Activated CD4-positive, alpha-beta memory T cell treated with anti-CD3 and anti-CD28 coated beads, Interleukin-2, amount 10 ng/mL, durations not matched to agents 7 days and 5 days (primary cell): ENCODE measurements at regions not wholly inside any gene's neighbourhood (a gene's known extent, or its start where the extent isn't known, plus 50 kb on each side); places are given as distances from the start of the nearest gene placed in this dataset.

Experiments
- CTCF ChIA-PET: fragments of 350-600 bp; sonication (Branson Sonifier 250); formaldehyde crosslinking; loops from one replicate; lab custom pipeline; 2021; ENCODE audit warnings: antibody characterized with exemption, inconsistent platforms; lab: Charles Lee
- POLR2A ChIA-PET: fragments of 350-600 bp; sonication (Branson Sonifier 250); formaldehyde crosslinking; loops from one replicate; lab custom pipeline; 2021; ENCODE audit warnings: antibody characterized with exemption; lab: Charles Lee
- DNase-seq: peaks from one replicate; pipeline ENCODE4 v3.0.0-alpha.2; 2020
- H3K27ac Mint-ChIP-seq: one replicate; pipeline ENCODE4 v1.8.0; 2021; ENCODE audit warnings: mild to moderate bottlenecking, mixed read lengths
- H3K27me3 Mint-ChIP-seq: one replicate; pipeline ENCODE4 v1.8.0; 2021; ENCODE audit warnings: mixed read lengths
- H3K36me3 Mint-ChIP-seq: one replicate; pipeline ENCODE4 v1.8.0; 2021; ENCODE audit warnings: low read depth, mixed read lengths
- H3K4me1 Mint-ChIP-seq: one replicate; pipeline ENCODE4 v1.8.0; 2021; ENCODE audit warnings: mixed read lengths
- H3K4me3 Mint-ChIP-seq: one replicate; pipeline ENCODE4 v1.8.0; 2021; ENCODE audit warnings: mild to moderate bottlenecking, mixed read lengths
- H3K9me3 Mint-ChIP-seq: one replicate; pipeline ENCODE4 v1.8.0; 2021; ENCODE audit warnings: mixed read lengths

GRCh38 chr5:88954511-88954910 is 71.5 kb upstream of the MEF2C start:
- ChIA-PET POLR2A (no interaction called here), CTCF (no interaction called here)
- no peak for DNase-seq
- no peaks in the 10 kb centered on the region for H3K36me3 Mint-ChIP-seq
- no peaks in the 10 kb centered on the region for H3K4me1 Mint-ChIP-seq
- H3K9me3 Mint-ChIP-seq: no peaks in the 10 kb centered on the region
- H3K27me3 Mint-ChIP-seq: no peaks in the 10 kb centered on the region
- no peak overlapping the region for H3K4me3 Mint-ChIP-seq
- H3K27ac Mint-ChIP-seq: no peak overlapping the region

GRCh38 chr5:88952996-88953643 is 70.1 kb upstream of the MEF2C start:
- H3K4me1 Mint-ChIP-seq: no peaks in the 10 kb centered on the region
- H3K4me3 Mint-ChIP-seq: no peak overlapping the region
- H3K36me3 Mint-ChIP-seq: no peaks in the 10 kb centered on the region
- ChIA-PET CTCF (no interaction called here), POLR2A (no interaction called here)
- no peak overlapping the region for H3K27ac Mint-ChIP-seq
- DNase-seq: no peak
- no peaks in the 10 kb centered on the region for H3K27me3 Mint-ChIP-seq
- no peaks in the 10 kb centered on the region for H3K9me3 Mint-ChIP-seq

GRCh38 chr5:88952344-88952743 is 69.4 kb upstream of the MEF2C start:
- no peaks in the 10 kb centered on the region for H3K4me1 Mint-ChIP-seq

GRCh38 chr5:88951457-88951856 is 68.5 kb upstream of the MEF2C start:
- no peaks in the 10 kb centered on the region for H3K36me3 Mint-ChIP-seq
- DNase-seq: no peak
- no peaks in the 10 kb centered on the region for H3K27me3 Mint-ChIP-seq
- no peaks in the 10 kb centered on the region for H3K4me1 Mint-ChIP-seq
- no peaks in the 10 kb centered on the region for H3K9me3 Mint-ChIP-seq
- POLR2A ChIA-PET: interaction anchor here (0.6 kb wide), 1 partner anchor 74 kb away, joined by 4 read pairs; no protein-coding TSS in a partner anchor
- no peak overlapping the region for H3K27ac Mint-ChIP-seq
- CTCF ChIA-PET: no interaction called here
- H3K4me3 Mint-ChIP-seq: no peak overlapping the region

More at GRCh38 chr5:88952344-88952743, 69.4 kb upstream of the MEF2C start:
- Mint-ChIP-seq H3K27me3 (no peaks in the 10 kb centered on the region), H3K36me3 (no peaks in the 10 kb centered on the region), H3K27ac (no peak overlapping the region), H3K9me3 (no peaks in the 10 kb centered on the region), H3K4me3 (no peak overlapping the region)
- POLR2A ChIA-PET: no interaction called here
- CTCF ChIA-PET: no interaction called here
- DNase-seq: no peak

- H3K36me3 Mint-ChIP-seq: no peaks in the 10 kb centered on the region
- no peak for DNase-seq
- no peaks in the 10 kb centered on the region for H3K4me1 Mint-ChIP-seq
- H3K27ac Mint-ChIP-seq: no peak overlapping the region
- ChIA-PET POLR2A (no interaction called here), CTCF (no interaction called here)
- H3K9me3 Mint-ChIP-seq: no peaks in the 10 kb centered on the region
- H3K4me3 Mint-ChIP-seq: no peak overlapping the region
- H3K27me3 Mint-ChIP-seq: no peaks in the 10 kb centered on the region
Measured at GRCh38 chr5:88948746-88949600, 66.0 kb upstream of the MEF2C start.

- no peak for DNase-seq
- ChIA-PET POLR2A (no interaction called here), CTCF (no interaction called here)
- H3K27ac Mint-ChIP-seq: no peak overlapping the region
- no peaks in the 10 kb centered on the region for H3K27me3 Mint-ChIP-seq
- H3K4me1 Mint-ChIP-seq: no peaks in the 10 kb centered on the region
- no peak overlapping the region for H3K4me3 Mint-ChIP-seq
- H3K36me3 Mint-ChIP-seq: no peaks in the 10 kb centered on the region
- H3K9me3 Mint-ChIP-seq: no peaks in the 10 kb centered on the region
Measured at GRCh38 chr5:88944751-88945531, 62.0 kb upstream of the MEF2C start.

GRCh38 chr5:88941581-88941980 is 58.6 kb upstream of the MEF2C start:
- H3K9me3 Mint-ChIP-seq: no peaks in the 10 kb centered on the region
- no peaks in the 10 kb centered on the region for H3K27me3 Mint-ChIP-seq
- ChIA-PET POLR2A (no interaction called here), CTCF (no interaction called here)
- no peak overlapping the region for H3K4me3 Mint-ChIP-seq
- H3K27ac Mint-ChIP-seq: no peak overlapping the region
- H3K4me1 Mint-ChIP-seq: no peaks in the 10 kb centered on the region
- no peak for DNase-seq
- no peaks in the 10 kb centered on the region for H3K36me3 Mint-ChIP-seq

- Mint-ChIP-seq H3K27ac (no peak overlapping the region), H3K27me3 (no peaks in the 10 kb centered on the region), H3K36me3 (no peaks in the 10 kb centered on the region), H3K9me3 (no peaks in the 10 kb centered on the region), H3K4me1 (no peaks in the 10 kb centered on the region), H3K4me3 (no peak overlapping the region)
- DNase-seq: no peak
- POLR2A ChIA-PET: no interaction called here
- CTCF ChIA-PET: no interaction called here
Measured at GRCh38 chr5:88940713-88941112, 57.7 kb upstream of the MEF2C start.

GRCh38 chr5:88939300-88939699 is 56.3 kb upstream of the MEF2C start:
- CTCF ChIA-PET: no interaction called here
- Mint-ChIP-seq H3K9me3 (no peaks in the 10 kb centered on the region), H3K27me3 (no peaks in the 10 kb centered on the region), H3K4me1 (no peaks in the 10 kb centered on the region), H3K27ac (no peak overlapping the region), H3K36me3 (no peaks in the 10 kb centered on the region), H3K4me3 (no peak overlapping the region)
- no peak for DNase-seq
- POLR2A ChIA-PET: no interaction called here

- H3K9me3 Mint-ChIP-seq: no peaks in the 10 kb centered on the region
- H3K27me3 Mint-ChIP-seq: no peaks in the 10 kb centered on the region
- H3K36me3 Mint-ChIP-seq: no peaks in the 10 kb centered on the region
- CTCF ChIA-PET: no interaction called here
- DNase-seq: no peak
- POLR2A ChIA-PET: no interaction called here
- H3K4me1 Mint-ChIP-seq: no peaks in the 10 kb centered on the region
- no peak overlapping the region for H3K27ac Mint-ChIP-seq
- H3K4me3 Mint-ChIP-seq: no peak overlapping the region
Measured at GRCh38 chr5:88938488-88938887, 55.5 kb upstream of the MEF2C start.

GRCh38 chr5:88937406-88937805 is 54.4 kb upstream of the MEF2C start:
- no peak overlapping the region for H3K27ac Mint-ChIP-seq
- H3K27me3 Mint-ChIP-seq: no peaks in the 10 kb centered on the region
- H3K4me3 Mint-ChIP-seq: no peak overlapping the region

GRCh38 chr5:88934439-88934838 is 51.5 kb upstream of the MEF2C start:
- Mint-ChIP-seq H3K4me3 (no peak overlapping the region), H3K36me3 (no peaks in the 10 kb centered on the region), H3K27ac (no peak overlapping the region), H3K27me3 (no peaks in the 10 kb centered on the region), H3K4me1 (no peaks in the 10 kb centered on the region), H3K9me3 (no peaks in the 10 kb centered on the region)
- POLR2A ChIA-PET: no interaction called here
- CTCF ChIA-PET: no interaction called here
- no peak for DNase-seq

More at GRCh38 chr5:88937406-88937805, 54.4 kb upstream of the MEF2C start:
- no peaks in the 10 kb centered on the region for H3K4me1 Mint-ChIP-seq
- no peaks in the 10 kb centered on the region for H3K36me3 Mint-ChIP-seq
- H3K9me3 Mint-ChIP-seq: no peaks in the 10 kb centered on the region
- ChIA-PET CTCF (no interaction called here), POLR2A (no interaction called here)
- no peak for DNase-seq
